HG03064 (cell line): ENCODE measurements at regions not wholly inside any gene's neighbourhood (a gene's known extent, or its start where the extent isn't known, plus 50 kb on each side); places are given as distances from the start of the nearest gene placed in this dataset.
"Not testable (repeated sequence)": the region's sequence is repeated elsewhere in the genome, so short reads cannot be mapped to it uniquely, and the experiment has no call there.

Source experiments
- ATAC-seq: cut with Tn5 transposase; IDR thresholded peaks from one replicate; pipeline ENCODE4 v1.9.1; 2021; ENCODE audit warnings: low read depth; ENCODE audit not compliant: unreplicated experiment

DNA sequence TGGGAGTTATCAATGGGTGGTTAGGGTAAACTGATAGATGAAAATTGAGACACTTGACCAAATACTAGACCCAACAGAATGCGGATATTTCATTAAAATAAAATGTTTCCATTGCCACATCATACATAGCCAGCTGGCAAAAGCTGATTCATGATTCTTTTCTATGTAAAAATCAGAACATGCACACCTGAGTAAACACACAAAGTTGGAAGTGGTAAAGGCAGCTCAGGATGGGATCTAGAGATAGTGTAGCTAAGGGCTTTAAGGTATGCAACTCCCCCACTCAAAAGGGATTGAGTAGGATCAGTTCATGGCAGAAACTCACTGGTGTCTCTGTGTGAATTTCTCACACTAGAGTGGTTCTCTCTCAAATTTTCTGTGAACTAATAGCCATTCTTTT, 541.1 kb upstream of the GRAMD2B start:
- no peak for ATAC-seq

DNA sequence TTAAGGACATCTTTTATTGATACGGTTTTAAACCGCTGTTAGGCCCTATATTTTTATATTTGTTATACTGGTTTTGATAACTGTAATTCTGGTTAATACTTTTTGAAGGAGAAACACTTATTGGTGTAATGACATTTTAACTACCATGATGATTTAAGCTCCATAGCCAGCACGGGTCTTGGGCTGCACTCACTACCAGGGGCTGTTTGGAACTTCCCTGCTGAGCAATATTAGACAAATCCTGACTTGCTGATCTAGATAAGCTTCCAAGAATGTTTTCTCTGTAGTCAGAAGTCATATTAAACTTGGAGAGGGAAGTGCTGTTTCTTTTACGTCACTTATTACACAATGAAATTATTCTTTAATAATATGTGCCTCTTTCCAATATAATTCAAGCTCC, 540.0 kb upstream of the GRAMD2B start:
- no peak for ATAC-seq

DNA sequence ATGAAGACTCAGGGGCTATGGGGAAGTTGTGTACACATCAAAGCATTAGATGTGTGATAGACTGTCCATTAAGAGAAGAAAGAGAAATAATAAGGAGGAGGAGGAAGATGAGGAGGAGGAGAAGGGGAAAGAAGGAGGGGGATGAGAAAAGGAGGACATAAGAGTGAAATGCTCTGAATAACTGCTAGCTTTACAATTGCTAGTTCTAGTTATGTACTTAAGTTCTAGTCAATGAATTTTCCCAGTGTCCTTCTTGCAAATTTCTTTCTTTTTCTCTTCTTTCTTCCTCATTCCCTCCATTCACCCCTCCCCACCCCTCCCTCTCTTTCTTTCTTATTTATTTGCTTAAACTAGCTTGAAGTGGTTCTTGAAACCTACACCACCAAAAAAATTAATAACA, 534.9 kb upstream of the GRAMD2B start:
- no peak for ATAC-seq

DNA sequence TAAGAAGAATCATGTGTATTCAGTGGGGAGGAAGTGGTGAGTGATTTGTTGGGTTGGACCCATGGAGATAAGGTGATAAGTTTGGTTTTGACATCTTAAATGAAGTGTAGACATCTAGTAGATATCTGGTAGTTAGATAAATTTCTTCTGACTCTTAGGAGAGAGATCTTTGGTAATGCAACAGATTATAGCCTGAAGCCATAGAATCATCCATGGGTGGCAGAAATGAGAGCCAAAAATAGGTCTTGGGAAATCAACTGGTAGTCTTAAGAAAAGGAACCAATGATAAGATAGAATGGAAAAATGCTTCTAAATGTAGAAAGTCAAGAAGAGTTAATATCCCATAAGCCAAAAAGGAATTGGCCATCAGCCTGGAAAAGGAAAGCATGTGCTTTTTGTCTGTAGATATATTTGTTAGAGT, 532.7 kb upstream of the GRAMD2B start:
- no peak for ATAC-seq

DNA sequence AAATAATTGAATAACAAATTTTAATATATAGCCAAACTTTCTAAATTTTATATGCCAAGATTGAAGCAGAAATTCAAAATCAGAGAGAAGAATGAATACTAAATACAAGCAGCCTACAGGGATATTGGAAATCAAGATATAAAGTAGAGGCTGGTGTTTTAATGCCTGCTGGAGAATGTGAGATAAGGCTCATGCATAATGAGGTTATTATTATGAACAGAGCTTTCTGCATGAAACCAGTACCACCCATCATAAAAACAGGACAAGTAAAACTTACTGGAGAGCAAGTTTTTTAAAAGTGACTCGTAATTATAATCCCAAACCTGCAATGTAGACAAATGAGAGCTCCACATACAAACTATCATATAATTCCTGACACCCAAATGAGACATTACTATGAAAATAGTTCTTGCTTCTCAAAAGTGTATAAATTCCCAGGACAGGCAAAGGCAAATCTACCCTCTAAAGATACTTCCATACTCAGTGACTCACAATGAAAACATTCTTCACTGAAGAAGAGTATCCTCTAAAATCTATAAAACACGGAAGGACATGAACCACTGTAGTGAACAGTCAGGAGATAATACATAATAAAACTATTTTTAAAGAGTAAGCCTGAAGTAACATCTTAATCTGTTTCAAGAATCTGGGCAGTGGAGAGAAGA, 532.0 kb upstream of the GRAMD2B start:
- ATAC-seq: no peak

DNA sequence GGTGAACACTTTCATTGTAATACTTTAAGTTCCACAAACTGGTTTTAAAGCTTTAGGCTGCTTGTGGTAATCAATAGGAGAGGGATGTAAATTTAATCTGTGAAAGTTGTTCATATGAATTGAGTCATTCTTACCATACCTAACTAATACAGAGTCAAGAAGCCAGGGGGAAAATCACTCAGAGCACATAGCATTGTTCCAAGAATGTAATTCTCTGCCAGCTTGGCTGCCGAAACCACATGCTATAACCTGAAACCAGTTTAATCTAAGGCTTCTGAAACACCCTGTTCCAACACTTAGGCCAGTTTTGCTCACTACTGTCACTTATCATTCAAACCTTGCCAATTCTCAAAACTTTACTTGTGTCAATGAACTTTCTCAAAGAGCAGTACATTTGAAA, 528.8 kb upstream of the GRAMD2B start:
- ATAC-seq: no peak

DNA sequence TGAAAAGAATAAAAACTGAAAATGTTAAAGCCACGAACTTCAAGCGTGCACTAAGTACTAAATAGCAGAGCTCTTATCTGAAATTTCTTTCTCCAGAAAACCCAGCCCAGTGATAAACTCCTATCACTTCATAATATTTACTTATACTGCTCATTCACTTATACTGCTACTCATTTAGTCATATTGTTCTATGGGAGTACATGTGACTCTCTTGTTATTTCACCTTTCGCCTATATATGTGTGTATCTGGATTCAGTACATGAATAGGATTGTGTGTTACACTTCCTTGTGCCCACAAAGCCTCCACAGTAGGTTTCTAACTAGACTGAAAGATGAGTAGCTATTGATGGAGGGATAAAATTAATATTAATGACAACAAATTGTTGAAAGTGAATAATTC, 526.8 kb upstream of the GRAMD2B start:
- no peak for ATAC-seq

DNA sequence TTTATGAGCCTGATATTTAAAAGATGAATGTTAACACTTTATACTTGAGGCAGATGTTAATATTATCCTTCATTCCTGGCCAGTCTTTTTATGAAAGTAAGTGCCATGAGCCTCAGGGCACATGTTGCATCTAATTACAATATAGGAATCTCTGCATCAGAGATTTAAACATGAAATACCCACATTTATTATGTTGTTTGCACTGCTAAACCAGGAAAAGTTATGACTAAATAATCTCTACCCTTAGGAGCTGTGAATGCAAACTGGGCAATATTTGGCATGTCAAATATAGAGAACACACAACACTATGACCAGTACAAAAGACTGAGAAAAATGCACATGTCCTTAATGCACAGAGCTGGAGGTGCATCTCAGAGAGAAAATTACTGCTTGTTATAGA, 526.1 kb upstream of the GRAMD2B start:
- ATAC-seq: no peak

DNA sequence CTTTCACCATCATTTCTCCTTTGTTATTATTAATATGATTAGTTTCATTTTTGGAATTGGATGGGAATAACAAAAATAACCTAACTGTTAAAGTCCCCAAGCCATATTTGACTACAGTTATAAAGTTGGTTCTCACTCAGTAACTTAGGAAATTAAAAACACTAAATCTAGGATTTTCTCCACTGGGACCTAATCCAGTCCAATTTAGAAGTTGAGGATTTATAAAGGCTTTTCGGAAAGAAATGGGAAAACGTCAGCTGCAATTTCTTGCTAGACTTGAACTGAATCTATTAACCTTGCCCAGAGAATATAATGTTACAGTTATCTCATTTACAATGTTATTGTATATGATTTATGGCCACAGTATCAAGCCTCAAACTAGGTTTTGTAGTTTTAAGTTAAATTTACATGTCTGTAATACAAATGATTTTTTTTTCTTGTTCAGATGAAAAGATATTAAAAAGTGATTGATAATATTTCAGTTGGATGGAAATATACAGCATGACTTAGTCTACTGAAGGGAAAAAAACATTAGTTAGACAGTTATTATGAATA, 524.3 kb upstream of the GRAMD2B start:
- ATAC-seq: no peak

DNA sequence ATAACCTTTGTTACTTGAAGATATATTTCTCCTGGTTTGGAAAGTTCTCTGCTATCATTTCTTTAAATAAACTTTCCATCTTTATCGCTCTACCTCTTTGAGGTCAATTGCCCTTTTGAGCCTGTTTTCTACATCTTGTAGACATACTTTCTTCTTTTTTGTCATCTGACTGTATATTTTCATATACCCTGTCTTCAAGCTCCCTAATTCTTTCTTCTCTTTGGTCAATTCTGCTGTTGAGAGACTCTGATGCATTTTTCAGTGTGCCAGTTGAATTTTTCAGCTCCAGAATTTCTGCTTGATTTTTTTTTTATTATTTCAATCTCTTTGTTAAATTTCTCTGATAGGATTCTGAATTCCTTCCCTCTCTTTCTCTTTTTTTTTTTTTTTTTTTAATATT, 511.2 kb upstream of the GRAMD2B start:
- ATAC-seq: no peak

DNA sequence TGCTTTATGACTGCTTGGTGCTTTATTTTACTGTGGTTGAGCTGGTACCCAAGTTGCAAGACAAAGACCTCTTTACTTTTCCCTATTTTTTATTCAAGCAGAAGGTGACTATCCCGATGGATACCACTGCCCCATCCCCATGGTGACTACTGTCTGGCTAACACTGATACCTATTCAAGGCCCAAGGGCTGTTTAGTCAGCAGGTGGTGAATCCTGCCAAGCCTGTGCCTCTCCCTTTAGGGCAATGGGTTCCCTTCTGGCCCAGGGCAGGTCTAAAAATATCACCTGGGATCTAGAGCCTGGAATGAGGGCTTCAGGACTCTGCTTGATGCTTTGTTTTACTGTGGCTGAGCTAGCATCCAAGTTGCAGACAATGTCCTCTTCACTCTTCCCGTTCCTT, 510.0 kb upstream of the GRAMD2B start:
- ATAC-seq: no peak

DNA sequence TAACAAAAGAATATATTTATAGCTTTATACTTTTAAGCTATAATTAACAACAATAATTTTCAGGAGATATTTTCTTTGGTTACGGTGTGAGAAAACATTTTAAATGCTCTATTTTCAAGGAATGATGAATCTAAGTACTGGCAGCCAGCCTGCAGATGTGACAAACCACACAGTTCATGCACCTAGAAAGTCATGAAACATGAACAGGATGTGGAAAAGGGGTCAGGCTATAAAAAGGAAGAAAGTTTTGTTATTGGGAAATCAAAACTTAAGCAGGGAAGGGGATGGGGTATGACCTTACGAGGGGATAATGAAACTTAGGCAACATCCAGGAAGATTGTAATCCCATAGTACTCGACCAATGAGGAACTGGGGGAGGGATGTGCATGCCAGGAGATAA, 508.7 kb upstream of the GRAMD2B start:
- ATAC-seq: no peak

DNA sequence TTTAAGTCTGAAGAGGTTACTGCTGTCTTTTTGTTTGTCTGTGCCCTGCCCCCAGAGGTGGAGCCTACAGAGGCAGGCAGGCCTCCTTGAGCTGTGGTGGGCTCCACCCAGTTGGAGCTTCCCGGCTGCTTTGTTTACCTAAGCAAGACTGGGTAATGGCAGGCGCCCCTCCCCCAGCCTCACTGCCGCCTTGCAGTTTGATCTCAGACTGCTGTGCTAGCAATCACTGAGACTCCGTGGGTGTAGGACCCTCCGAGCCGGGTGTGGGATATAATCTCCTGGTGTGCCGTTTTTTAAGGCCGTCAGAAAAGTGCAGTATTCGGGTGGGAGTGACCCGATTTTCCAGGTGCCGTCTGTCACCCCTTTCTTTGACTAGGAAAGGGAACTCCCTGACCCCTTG, 499.3 kb upstream of the GRAMD2B start:
- not testable (repeated sequence) for ATAC-seq

DNA sequence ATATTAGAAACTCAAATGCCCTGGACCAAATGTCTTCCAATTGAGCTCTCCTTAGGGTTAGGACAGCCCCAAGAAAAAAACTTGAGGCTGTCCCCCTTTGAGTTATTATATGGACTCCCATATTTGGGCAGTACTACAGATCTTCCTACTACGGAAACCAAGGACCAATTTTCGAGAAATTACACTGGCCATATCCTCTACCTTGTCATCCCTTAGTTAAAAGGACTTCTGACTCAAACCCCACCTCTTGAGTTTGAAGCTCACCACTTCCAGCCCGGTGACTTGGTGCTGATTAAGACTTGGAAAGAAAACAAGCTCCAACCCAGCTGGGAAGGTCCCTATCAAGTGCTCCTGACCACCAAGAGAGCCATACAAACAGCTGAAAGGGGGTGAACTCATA, 497.0 kb upstream of the GRAMD2B start:
- no peak for ATAC-seq

DNA sequence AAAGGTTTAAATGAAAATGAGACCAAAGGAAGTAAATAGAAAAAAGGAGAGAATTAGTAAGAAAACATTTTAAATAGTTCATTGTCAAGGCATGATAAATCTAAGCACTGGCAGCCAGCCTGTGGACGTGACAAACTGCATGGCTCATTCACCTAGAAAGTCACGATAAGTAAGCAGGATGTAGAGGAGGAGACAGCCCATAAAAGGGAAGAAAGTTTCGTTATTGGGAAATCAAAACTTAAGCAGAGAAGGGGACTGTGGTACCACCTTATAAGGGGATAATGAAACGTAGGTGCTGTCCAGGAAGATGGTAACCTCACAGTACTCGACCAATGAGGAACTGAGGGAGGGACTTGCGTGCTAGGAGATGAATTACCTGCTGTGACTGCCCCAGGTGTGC, 494.5 kb upstream of the GRAMD2B start:
- no peak for ATAC-seq

DNA sequence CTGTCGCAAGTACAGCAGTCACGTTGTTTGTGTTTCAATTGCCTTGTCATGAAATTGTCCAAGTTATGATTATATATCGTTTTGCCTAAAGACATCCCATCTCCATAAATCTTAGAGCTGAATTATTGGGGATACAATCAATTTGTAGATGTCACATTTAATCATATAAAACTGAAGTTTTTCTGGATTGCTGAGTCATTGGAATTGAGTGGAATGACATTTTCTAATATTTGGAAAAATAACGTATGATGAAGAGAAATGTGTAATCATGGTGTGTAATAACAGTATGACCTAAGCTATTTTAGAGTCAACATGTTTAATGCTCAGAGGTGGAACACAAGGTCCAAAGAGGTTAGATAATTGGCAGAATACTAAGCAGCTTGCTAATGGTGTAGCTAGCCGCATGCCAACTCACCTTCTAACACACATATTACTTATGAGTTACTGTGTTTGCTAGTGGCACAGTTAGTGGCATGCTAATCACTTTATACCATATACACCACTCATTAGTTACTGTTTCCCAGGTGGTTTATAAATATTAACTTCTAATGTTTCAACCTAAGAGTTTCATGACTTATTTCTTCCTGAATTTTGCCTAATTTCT, 473.1 kb upstream of the GRAMD2B start:
- no peak for ATAC-seq

DNA sequence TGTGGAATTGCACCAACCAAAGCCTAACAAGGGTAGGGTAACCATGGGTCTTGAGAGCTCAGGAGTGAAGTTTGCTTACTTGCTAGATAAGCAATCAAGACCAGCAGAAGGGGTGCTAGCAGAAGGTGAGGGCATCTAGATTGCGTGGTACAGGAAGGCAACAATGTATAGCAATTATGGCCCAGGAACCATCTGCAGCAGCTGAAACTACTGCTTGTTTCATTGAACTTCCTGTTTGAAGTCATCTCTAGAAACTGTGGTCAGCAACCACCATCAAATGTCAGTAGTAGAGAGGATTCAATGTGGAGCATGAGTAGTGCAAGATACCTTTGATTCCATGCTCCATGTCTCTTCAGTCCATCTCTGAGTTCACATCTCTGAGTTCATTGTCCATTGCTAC, 462.1 kb upstream of the GRAMD2B start:
- peak; percentile 99 for ATAC-seq

DNA sequence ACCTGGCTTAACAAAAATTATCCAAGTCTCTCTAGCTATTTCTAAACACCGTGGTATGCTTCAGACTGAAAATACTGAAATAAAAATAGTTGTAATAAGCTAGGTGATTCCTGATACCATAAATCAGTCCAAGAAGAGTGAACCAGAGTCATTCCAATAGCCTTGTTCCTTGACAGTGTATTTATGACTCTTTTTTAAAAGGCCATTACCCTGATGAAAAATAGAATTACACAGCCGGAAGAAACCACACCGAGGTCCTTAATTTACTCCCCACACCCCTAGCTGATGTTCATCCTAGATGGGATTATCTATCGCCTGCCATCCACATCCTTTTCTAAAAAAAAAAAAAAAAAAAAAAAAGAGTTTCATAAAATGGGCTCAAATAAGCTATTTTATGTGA, 457.6 kb upstream of the GRAMD2B start:
- ATAC-seq: no peak

DNA sequence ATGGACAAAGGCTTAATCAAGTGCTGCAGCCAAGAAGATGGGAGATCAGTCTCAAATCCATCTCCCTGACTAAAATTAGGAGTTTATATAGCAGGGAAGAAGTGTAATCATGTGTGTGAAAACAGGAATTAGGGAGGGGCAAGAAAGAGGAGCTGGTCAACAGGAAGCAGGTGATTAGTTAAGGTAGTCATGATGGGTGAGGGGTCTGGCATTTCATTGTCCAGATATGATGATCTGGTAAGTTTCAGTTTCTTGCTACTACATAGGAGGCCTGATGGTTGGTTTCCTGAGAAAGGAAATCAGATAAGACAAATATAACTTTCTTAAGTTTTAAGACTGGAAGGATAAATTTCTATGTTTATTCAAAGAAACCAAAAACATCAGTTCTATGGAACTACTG, 455.6 kb upstream of the GRAMD2B start:
- no peak for ATAC-seq

DNA sequence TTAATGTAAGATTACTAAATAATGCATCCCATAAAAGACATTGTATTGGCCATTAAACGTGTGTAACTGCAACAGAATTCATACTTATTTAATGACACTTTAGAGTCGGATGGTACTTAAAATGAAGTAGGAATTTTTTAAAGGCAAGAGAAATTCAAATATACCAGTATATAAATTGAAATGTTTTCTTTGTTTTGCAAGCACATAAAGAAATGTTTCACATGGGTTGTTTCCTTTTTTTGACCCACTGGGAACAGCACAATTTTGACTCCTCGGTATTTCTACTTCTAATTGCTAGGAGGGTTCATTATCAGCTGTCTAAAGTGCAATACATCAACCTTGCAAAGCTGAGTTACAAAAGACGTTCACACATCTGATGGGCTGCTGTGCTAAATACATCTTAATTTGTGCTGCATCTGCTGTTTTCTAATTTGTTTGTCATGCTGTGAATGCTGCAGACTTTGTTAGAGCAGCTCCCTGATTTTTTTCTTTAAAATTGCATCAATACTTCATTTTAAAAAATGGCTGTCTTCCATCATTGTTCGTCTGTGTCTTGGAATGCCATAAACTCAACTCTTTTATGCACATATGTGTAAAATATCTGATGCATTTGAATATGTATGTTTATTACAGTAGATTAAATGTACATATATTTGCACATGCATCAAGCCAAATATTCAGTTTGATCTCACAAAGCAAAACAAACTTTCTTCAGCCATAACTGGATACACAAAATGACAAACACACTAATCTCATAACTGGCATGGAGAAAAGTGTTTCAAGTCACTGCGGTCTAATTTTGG, 454.0 kb upstream of the GRAMD2B start:
- ATAC-seq: no peak

DNA sequence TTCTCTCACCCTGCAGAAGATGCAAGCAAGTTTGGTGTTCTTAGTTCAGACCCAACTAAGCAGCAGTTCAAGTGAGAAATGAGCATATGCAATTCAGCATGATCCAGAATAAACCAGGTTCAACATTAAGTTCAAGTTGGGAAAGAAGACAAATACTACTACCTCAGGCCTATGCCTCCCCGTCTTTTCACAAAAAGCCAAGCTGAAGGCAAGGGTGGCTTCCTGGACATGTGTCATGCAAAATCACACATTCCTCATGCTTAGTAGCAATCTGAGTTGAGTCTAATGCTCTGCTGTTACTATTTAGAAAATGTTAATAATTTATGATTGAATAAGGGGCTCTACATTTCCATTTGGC, 453.4 kb upstream of the GRAMD2B start:
- ATAC-seq: no peak
